Neural cell (in vitro differentiated cells): ENCODE measurements at regions not wholly inside any gene's neighbourhood (a gene's known extent, or its start where the extent isn't known, plus 50 kb on each side); places are given as distances from the start of the nearest gene placed in this dataset.

Source experiments
- H2AFZ ChIP-seq: fragments of 200-600, 300-800 bp; sonication (generic), shearing (Covaris generic); 2 replicates; pipeline ENCODE4 v1.6.0; 2014; ENCODE audit warnings: low read depth, mild to moderate bottlenecking, antibody characterized with exemption, low read length, moderate library complexity
- H3F3A ChIP-seq: fragments of 200-600 bp; shearing (Covaris generic); 2 replicates; pipeline ENCODE4 v1.6.1; 2016; ENCODE audit warnings: mild to moderate bottlenecking, moderate library complexity, mixed read lengths, antibody characterized with exemption, low read length; ENCODE audit not compliant: insufficient read depth, poor library complexity, severe bottlenecking
- H3K27ac ChIP-seq: fragments of 200-600, 300-800 bp; sonication (generic), shearing (Covaris generic); 2 replicates; pipeline ENCODE4 v1.5.1; 2014; ENCODE audit warnings: mild to moderate bottlenecking, low read length, moderate library complexity
- H3K27me3 ChIP-seq: fragments of 300-800, 200-600 bp; sonication (generic), shearing (Covaris generic); 2 replicates; pipeline ENCODE4 v1.6.0; 2014; ENCODE audit warnings: mild to moderate bottlenecking, low read depth, low read length, moderate library complexity; ENCODE audit not compliant: insufficient read depth
- H3K36me3 ChIP-seq: fragments of 300-800, 200-600 bp; sonication (generic), shearing (Covaris generic); 2 replicates; pipeline ENCODE4 v1.5.1; 2014; ENCODE audit warnings: mild to moderate bottlenecking, antibody characterized with exemption, low read length, moderate library complexity; ENCODE audit not compliant: insufficient read depth
- H3K4me2 ChIP-seq: fragments of 300-800, 200-600 bp; sonication (generic), shearing (Covaris generic); 2 replicates; pipeline ENCODE4 v1.6.0; 2014; ENCODE audit warnings: mild to moderate bottlenecking, low read length
- H3K4me3 ChIP-seq: fragments of 300-800, 200-600 bp; sonication (generic), shearing (Covaris generic); 2 replicates; pipeline ENCODE4 v1.5.1; 2014; ENCODE audit warnings: mild to moderate bottlenecking, low read length, moderate library complexity
- H3K79me2 ChIP-seq: fragments of 200-600 bp; shearing (Covaris generic); replicated peaks from 2 replicates; pipeline ENCODE4 v1.6.0; 2014; ENCODE audit warnings: mild to moderate bottlenecking, low read length, moderate library complexity; ENCODE audit not compliant: insufficient read depth
- H3K9ac ChIP-seq: fragments of 300-800, 200-600 bp; sonication (generic), shearing (Covaris generic); 2 replicates; pipeline ENCODE4 v1.6.1; 2016; ENCODE audit warnings: mild to moderate bottlenecking, low read length, mixed read lengths
- H3K9me2 ChIP-seq: fragments of 200-600 bp; shearing (Covaris generic); 2 replicates; pipeline ENCODE4 v1.6.1; 2016; ENCODE audit warnings: mild to moderate bottlenecking, low read length, mixed read lengths; ENCODE audit not compliant: insufficient read depth
- H3K9me3 ChIP-seq: fragments of 200-600, 300-800 bp; sonication (generic), shearing (Covaris generic); 2 replicates; pipeline ENCODE4 v1.6.1; 2016; ENCODE audit warnings: mild to moderate bottlenecking, mixed run types, low read length, moderate library complexity, mixed read lengths
- H4K20me1 ChIP-seq: fragments of 200-600 bp; shearing (Covaris generic); 2 replicates; pipeline ENCODE4 v1.6.1; 2016; ENCODE audit warnings: mild to moderate bottlenecking, mixed run types; ENCODE audit not compliant: insufficient read depth
- EP300 ChIP-seq: fragments of 450-650 bp; conservative IDR thresholded peaks from 2 replicates; pipeline ENCODE4 v1.6.1; 2014; ENCODE audit warnings: antibody characterized with exemption, mild to moderate bottlenecking, moderate library complexity; ENCODE audit not compliant: poor library complexity, severe bottlenecking
- EZH2 ChIP-seq: fragments of 200-600, 300-800 bp; shearing (Covaris generic), sonication (generic); IDR thresholded peaks from 2 replicates; pipeline ENCODE4 v1.6.1; 2014; ENCODE audit warnings: antibody characterized with exemption, low read length, borderline replicate concordance, mild to moderate bottlenecking; ENCODE audit not compliant: insufficient read depth, poor library complexity, severe bottlenecking
- MXI1 ChIP-seq: fragments of 450-650 bp; conservative IDR thresholded peaks from 2 replicates; pipeline ENCODE4 v1.6.1; 2014; ENCODE audit warnings: antibody characterized with exemption, mild to moderate bottlenecking; ENCODE audit not compliant: poor library complexity, severe bottlenecking
- POLR2AphosphoS5 ChIP-seq: IDR thresholded peaks from 2 replicates; pipeline ENCODE4 v1.6.1; 2012
- RAD21 ChIP-seq: fragments of 450-650 bp; conservative IDR thresholded peaks from 2 replicates; pipeline ENCODE4 v1.6.1; 2014; ENCODE audit warnings: antibody characterized with exemption, mild to moderate bottlenecking, moderate library complexity
- SMC3 ChIP-seq: fragments of 450-650 bp; conservative IDR thresholded peaks from 2 replicates; pipeline ENCODE4 v1.6.1; 2014; ENCODE audit warnings: antibody characterized with exemption, mild to moderate bottlenecking, moderate library complexity; ENCODE audit not compliant: poor library complexity
- TAF1 ChIP-seq: IDR thresholded peaks from 2 replicates; pipeline ENCODE4 v1.6.1; 2012; ENCODE audit warnings: low read depth
- TF ChIP-seq, protein P1 (sequence below): fragments of 450-650 bp; IDR thresholded peaks from 2 replicates; pipeline ENCODE4 v1.5.1; 2014; ENCODE audit warnings: antibody characterized with exemption, mild to moderate bottlenecking, moderate library complexity; ENCODE audit not compliant: poor library complexity, severe bottlenecking
- TF ChIP-seq, protein P2 (sequence below): IDR thresholded peaks from 2 replicates; pipeline ENCODE4 v1.6.1; 2012; ENCODE audit warnings: borderline replicate concordance

DNA sequence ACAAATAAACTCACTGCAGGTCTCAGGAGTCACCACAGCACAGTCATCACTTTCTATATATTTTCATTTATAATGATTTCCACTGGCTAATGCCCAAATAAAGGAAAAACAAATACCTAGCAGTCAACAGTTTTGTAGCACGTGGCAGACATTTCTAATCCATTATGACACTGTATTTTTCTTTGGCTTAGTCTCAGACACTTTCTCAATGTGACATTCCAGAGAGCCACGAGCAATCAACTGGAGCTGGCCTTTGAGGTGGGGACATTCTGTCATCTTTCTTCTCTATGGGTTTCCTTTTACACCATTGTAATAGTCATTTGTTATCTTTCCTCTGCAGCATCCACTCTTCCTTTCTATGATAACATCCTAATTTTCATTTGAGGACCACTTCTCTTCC, 119.7 kb downstream of the WNT5A start:
- TF ChIP-seq MXI1 (no peak), TAF1 (no peak), SMC3 (no peak), RAD21 (no peak), EP300 (no peak), EZH2 (no peak), POLR2AphosphoS5 (no peak)
- TF ChIP-seq, protein P1, sequence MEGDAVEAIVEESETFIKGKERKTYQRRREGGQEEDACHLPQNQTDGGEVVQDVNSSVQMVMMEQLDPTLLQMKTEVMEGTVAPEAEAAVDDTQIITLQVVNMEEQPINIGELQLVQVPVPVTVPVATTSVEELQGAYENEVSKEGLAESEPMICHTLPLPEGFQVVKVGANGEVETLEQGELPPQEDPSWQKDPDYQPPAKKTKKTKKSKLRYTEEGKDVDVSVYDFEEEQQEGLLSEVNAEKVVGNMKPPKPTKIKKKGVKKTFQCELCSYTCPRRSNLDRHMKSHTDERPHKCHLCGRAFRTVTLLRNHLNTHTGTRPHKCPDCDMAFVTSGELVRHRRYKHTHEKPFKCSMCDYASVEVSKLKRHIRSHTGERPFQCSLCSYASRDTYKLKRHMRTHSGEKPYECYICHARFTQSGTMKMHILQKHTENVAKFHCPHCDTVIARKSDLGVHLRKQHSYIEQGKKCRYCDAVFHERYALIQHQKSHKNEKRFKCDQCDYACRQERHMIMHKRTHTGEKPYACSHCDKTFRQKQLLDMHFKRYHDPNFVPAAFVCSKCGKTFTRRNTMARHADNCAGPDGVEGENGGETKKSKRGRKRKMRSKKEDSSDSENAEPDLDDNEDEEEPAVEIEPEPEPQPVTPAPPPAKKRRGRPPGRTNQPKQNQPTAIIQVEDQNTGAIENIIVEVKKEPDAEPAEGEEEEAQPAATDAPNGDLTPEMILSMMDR, result no peak
- TF ChIP-seq, protein P2, sequence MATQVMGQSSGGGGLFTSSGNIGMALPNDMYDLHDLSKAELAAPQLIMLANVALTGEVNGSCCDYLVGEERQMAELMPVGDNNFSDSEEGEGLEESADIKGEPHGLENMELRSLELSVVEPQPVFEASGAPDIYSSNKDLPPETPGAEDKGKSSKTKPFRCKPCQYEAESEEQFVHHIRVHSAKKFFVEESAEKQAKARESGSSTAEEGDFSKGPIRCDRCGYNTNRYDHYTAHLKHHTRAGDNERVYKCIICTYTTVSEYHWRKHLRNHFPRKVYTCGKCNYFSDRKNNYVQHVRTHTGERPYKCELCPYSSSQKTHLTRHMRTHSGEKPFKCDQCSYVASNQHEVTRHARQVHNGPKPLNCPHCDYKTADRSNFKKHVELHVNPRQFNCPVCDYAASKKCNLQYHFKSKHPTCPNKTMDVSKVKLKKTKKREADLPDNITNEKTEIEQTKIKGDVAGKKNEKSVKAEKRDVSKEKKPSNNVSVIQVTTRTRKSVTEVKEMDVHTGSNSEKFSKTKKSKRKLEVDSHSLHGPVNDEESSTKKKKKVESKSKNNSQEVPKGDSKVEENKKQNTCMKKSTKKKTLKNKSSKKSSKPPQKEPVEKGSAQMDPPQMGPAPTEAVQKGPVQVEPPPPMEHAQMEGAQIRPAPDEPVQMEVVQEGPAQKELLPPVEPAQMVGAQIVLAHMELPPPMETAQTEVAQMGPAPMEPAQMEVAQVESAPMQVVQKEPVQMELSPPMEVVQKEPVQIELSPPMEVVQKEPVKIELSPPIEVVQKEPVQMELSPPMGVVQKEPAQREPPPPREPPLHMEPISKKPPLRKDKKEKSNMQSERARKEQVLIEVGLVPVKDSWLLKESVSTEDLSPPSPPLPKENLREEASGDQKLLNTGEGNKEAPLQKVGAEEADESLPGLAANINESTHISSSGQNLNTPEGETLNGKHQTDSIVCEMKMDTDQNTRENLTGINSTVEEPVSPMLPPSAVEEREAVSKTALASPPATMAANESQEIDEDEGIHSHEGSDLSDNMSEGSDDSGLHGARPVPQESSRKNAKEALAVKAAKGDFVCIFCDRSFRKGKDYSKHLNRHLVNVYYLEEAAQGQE, result no peak
- H2AFZ ChIP-seq, result no peak overlapping the region
- H3K4me2 ChIP-seq, result no peak overlapping the region
- no peak overlapping the region for H3K9ac ChIP-seq
- H3K27ac ChIP-seq, result no peak overlapping the region
- no peaks in the 10 kb centered on the region for H3K9me3 ChIP-seq
- H3K4me3 ChIP-seq, result no peak overlapping the region
- no peaks in the 10 kb centered on the region for H3K36me3 ChIP-seq
- H4K20me1 ChIP-seq, result no peaks in the 10 kb centered on the region
- no peaks in the 10 kb centered on the region for H3F3A ChIP-seq
- no peaks in the 10 kb centered on the region for H3K27me3 ChIP-seq
- H3K9me2 ChIP-seq, result no peaks in the 10 kb centered on the region
- no peaks in the 10 kb centered on the region for H3K79me2 ChIP-seq

DNA sequence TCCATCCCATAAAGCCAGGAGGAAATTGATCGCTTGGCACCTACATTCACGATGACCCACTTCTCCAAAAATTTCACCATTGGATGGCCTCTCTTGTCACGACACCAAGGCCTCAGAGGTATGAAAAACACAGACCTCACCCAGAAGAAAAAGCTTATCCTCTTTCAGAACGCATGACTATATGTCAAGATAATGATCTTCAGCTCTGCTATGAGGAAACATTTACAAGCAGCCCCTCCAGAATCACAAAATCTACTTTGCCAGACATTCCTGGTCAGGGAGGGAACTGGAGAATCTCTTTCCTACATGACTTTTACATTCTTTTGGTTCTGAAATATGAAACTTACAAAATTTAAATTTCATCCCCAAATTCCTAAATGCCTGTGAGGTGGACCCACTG, 122.7 kb downstream of the WNT5A start:
- H3F3A ChIP-seq, result no peaks in the 10 kb centered on the region
- H3K27ac ChIP-seq, result no peak overlapping the region
- no peaks in the 10 kb centered on the region for H4K20me1 ChIP-seq
- H2AFZ ChIP-seq, result no peak overlapping the region
- no peak overlapping the region for H3K9ac ChIP-seq
- H3K79me2 ChIP-seq, result no peaks in the 10 kb centered on the region
- no peak overlapping the region for H3K4me3 ChIP-seq
- no peaks in the 10 kb centered on the region for H3K36me3 ChIP-seq
- TF ChIP-seq SMC3, result no peak
- no peaks in the 10 kb centered on the region for H3K9me2 ChIP-seq
- H3K4me2 ChIP-seq, result no peak overlapping the region
- H3K27me3 ChIP-seq, result no peaks in the 10 kb centered on the region
- no peaks in the 10 kb centered on the region for H3K9me3 ChIP-seq
